ENCODE measurements at regions not wholly inside any gene's neighbourhood (a gene's known extent, or its start where the extent isn't known, plus 50 kb on each side); places are given as distances from the start of the nearest gene placed in this dataset.

- in situ Hi-C loops (cut with MboI; ENCODE audit: low sequenced_read_pairs in 4 of 4), result no loop called here
- Histone ChIP-seq H3K4me3 (no peak overlapping the region), H3K36me3 (no peaks in the 10 kb centered on the region)
Measured at GRCh38 chr2:19158896-19159295, 199.5 kb downstream of the OSR1 start.

GRCh38 chr2:19158211-19158610, 200.2 kb downstream of the OSR1 start:
- TF ChIP-seq POLR2A (IDR thresholded peaks at IDR 0.05), result no peak
- TF ChIP-seq, protein P1, sequence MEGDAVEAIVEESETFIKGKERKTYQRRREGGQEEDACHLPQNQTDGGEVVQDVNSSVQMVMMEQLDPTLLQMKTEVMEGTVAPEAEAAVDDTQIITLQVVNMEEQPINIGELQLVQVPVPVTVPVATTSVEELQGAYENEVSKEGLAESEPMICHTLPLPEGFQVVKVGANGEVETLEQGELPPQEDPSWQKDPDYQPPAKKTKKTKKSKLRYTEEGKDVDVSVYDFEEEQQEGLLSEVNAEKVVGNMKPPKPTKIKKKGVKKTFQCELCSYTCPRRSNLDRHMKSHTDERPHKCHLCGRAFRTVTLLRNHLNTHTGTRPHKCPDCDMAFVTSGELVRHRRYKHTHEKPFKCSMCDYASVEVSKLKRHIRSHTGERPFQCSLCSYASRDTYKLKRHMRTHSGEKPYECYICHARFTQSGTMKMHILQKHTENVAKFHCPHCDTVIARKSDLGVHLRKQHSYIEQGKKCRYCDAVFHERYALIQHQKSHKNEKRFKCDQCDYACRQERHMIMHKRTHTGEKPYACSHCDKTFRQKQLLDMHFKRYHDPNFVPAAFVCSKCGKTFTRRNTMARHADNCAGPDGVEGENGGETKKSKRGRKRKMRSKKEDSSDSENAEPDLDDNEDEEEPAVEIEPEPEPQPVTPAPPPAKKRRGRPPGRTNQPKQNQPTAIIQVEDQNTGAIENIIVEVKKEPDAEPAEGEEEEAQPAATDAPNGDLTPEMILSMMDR (IDR thresholded peaks at IDR 0.05 in 4 of 5, conservative IDR thresholded peaks at IDR 0.05 in 1 of 5), result no peak
- no peak for DNase-seq
- in situ Hi-C loops (cut with MboI; ENCODE audit: low sequenced_read_pairs in 4 of 4) (no loop called here), intact Hi-C loops (cut with DNase I; ENCODE audit: low total_unique reads) (no loop called here)
- ATAC-seq, result no peak
- H3K4me3 ChIP-seq, result no peak overlapping the region
- no peaks in the 10 kb centered on the region for H3K27me3 ChIP-seq
- H3K4me1 ChIP-seq, result no peaks in the 10 kb centered on the region
- H3K27ac ChIP-seq, result no peak overlapping the region
- no peaks in the 10 kb centered on the region for H3K9me3 ChIP-seq
- no peaks in the 10 kb centered on the region for H3K36me3 ChIP-seq

More at GRCh38 chr2:19158896-19159295, 199.5 kb downstream of the OSR1 start:
- H3K27ac ChIP-seq, result no peak overlapping the region
- H3K27me3 ChIP-seq, result no peaks in the 10 kb centered on the region
- ATAC-seq (no peak), DNase-seq (no peak)
- H3K4me1 ChIP-seq, result no peaks in the 10 kb centered on the region
- intact Hi-C loops (cut with DNase I; ENCODE audit: low total_unique reads), result no loop called here
- H3K9me3 ChIP-seq, result no peaks in the 10 kb centered on the region
- TF ChIP-seq, protein P1 (IDR thresholded peaks at IDR 0.05 in 4 of 5, conservative IDR thresholded peaks at IDR 0.05 in 1 of 5), result no peak
- TF ChIP-seq POLR2A (IDR thresholded peaks at IDR 0.05), result no peak

- H3K9me3 ChIP-seq, result no peaks in the 10 kb centered on the region
- DNase-seq, result no peak
- no peak overlapping the region for H3K4me3 ChIP-seq
- ATAC-seq, result no peak
- in situ Hi-C loops (cut with MboI; ENCODE audit: low sequenced_read_pairs in 4 of 4), result no loop called here
- TF ChIP-seq, protein P1 (IDR thresholded peaks at IDR 0.05 in 4 of 5, conservative IDR thresholded peaks at IDR 0.05 in 1 of 5), result no peak
- no peak for TF ChIP-seq POLR2A (IDR thresholded peaks at IDR 0.05)
- no peaks in the 10 kb centered on the region for H3K27me3 ChIP-seq
- no peaks in the 10 kb centered on the region for H3K36me3 ChIP-seq
- H3K4me1 ChIP-seq, result no peaks in the 10 kb centered on the region
- intact Hi-C loops (cut with DNase I; ENCODE audit: low total_unique reads), result no loop called here
- H3K27ac ChIP-seq, result no peak overlapping the region
Measured at GRCh38 chr2:19156646-19157045, 201.8 kb downstream of the OSR1 start.

GRCh38 chr2:19150726-19151125, 207.7 kb downstream of the OSR1 start:
- intact Hi-C loops (cut with DNase I; ENCODE audit: low total_unique reads), result no loop called here
- no peak for TF ChIP-seq POLR2A (IDR thresholded peaks at IDR 0.05)
- TF ChIP-seq, protein P1 (IDR thresholded peaks at IDR 0.05 in 4 of 5, conservative IDR thresholded peaks at IDR 0.05 in 1 of 5), result no peak
- no peak for ATAC-seq
- in situ Hi-C loops (cut with MboI; ENCODE audit: low sequenced_read_pairs in 4 of 4), result no loop called here
- no peaks in the 10 kb centered on the region for H3K9me3 ChIP-seq
- no peak overlapping the region for H3K27ac ChIP-seq
- no peaks in the 10 kb centered on the region for H3K4me1 ChIP-seq
- DNase-seq, result no peak
- H3K4me3 ChIP-seq, result no peak overlapping the region
- H3K36me3 ChIP-seq, result no peaks in the 10 kb centered on the region
- H3K27me3 ChIP-seq, result no peaks in the 10 kb centered on the region

DNA sequence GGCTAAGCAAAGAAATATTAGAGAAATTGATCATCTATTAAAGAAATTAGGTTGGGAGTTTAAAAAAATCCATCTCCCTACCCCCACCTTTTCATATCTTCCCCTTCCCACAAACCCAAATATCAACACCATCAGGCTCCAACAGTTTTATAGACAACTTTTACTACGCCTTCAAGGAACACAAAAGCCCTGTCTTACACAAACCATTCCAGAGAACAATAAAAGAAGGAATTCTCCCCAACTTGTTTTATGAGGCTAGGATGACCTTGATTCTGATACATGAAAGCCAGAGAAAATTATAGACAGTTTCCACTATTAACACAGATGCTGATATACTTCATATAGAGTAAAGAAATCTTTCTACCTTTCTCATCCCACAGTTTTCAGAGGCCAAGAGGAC, 211.6 kb downstream of the OSR1 start:
- no peak for ATAC-seq
- Histone ChIP-seq H3K4me1 (no peaks in the 10 kb centered on the region), H3K27ac (no peak overlapping the region), H3K4me3 (no peak overlapping the region), H3K9me3 (no peaks in the 10 kb centered on the region), H3K27me3 (no peaks in the 10 kb centered on the region), H3K36me3 (no peaks in the 10 kb centered on the region)
- in situ Hi-C loops (cut with MboI; ENCODE audit: low sequenced_read_pairs in 4 of 4), result no loop called here
- TF ChIP-seq, protein P1 (IDR thresholded peaks at IDR 0.05 in 4 of 5, conservative IDR thresholded peaks at IDR 0.05 in 1 of 5), result no peak
- TF ChIP-seq POLR2A (IDR thresholded peaks at IDR 0.05), result no peak
- intact Hi-C loops (cut with DNase I; ENCODE audit: low total_unique reads), result no loop called here
- DNase-seq, result no peak
